ENCODE measurements at regions not wholly inside any gene's neighbourhood (a gene's known extent, or its start where the extent isn't known, plus 50 kb on each side); places are given as distances from the start of the nearest gene placed in this dataset.
A peak's percentile ranks its signal among the peaks of the same experiment; 100 is the strongest.

GRCh38 chr18:39462436-39462835 lies 1896.8 kb upstream of the CELF4 start:
- Histone ChIP-seq H3K4me2 (ENCODE audit: low read length, poor library complexity, severe bottlenecking) (no peak overlapping the region), H2BK12ac (ENCODE audit: low read length in 2 of 2) (no peak overlapping the region), H3K36me3 (ENCODE audit: control insufficient read depth in 1 of 2, insufficient read depth in 2 of 2, low read depth in 1 of 2, low read length in 2 of 2) (no peaks in the 10 kb centered on the region), H3K27ac (ENCODE audit: low read length, poor library complexity, severe bottlenecking) (no peak overlapping the region), H3K9ac (ENCODE audit: low read length) (no peak overlapping the region), H2BK5ac (ENCODE audit: low read depth, low read length, poor library complexity, severe bottlenecking) (no peak overlapping the region), H3K4me3 (ENCODE audit: insufficient read depth in 1 of 2, low read depth in 1 of 2, low read length in 2 of 2) (no peak overlapping the region), H3K23ac (ENCODE audit: low read length in 2 of 2) (no peak overlapping the region), H3K14ac (ENCODE audit: low read length in 2 of 2) (no peak overlapping the region), H2BK120ac (ENCODE audit: low read depth, low read length) (no peak overlapping the region), H2AFZ (ENCODE audit: low read depth, low read length) (no peak overlapping the region), H3K27me3 (ENCODE audit: control insufficient read depth in 1 of 2, insufficient read depth in 1 of 2, low read length in 2 of 2) (no peaks in the 10 kb centered on the region), H3K79me1 (replicated peaks; ENCODE audit: low read length, poor library complexity, severe bottlenecking) (no peaks in the 10 kb centered on the region), H3K9me3 (ENCODE audit: control insufficient read depth, low read length) (no peaks in the 10 kb centered on the region), H3K18ac (ENCODE audit: low read depth in 1 of 2, low read length in 2 of 2) (no peak overlapping the region), H3K4ac (ENCODE audit: low read depth in 1 of 2, low read length in 2 of 2) (no peak overlapping the region), H2BK15ac (ENCODE audit: low read depth, poor library complexity, severe bottlenecking) (no peak overlapping the region), H2AK5ac (ENCODE audit: low read length, severe bottlenecking) (no peak overlapping the region), H4K91ac (ENCODE audit: low read length) (no peak overlapping the region), H4K8ac (ENCODE audit: low read length) (no peak overlapping the region), H3K4me1 (ENCODE audit: control insufficient read depth, insufficient read depth, low read depth, low read length) (no peaks in the 10 kb centered on the region)
- peak; percentile 65 for DNase-seq
- 18% methylated on average over 1 of the region's 1 CpG for WGBS

GRCh38 chr18:39460136-39460535 lies 1894.5 kb upstream of the CELF4 start:
- no peak overlapping the region for H4K91ac ChIP-seq (ENCODE audit: low read length)
- H3K27me3 ChIP-seq (ENCODE audit: control insufficient read depth in 1 of 2, insufficient read depth in 1 of 2, low read length in 2 of 2), result no peaks in the 10 kb centered on the region
- no peak overlapping the region for H3K4me3 ChIP-seq (ENCODE audit: insufficient read depth in 1 of 2, low read depth in 1 of 2, low read length in 2 of 2)
- H3K14ac ChIP-seq (ENCODE audit: low read length in 2 of 2), result no peak overlapping the region
- H3K4ac ChIP-seq (ENCODE audit: low read depth in 1 of 2, low read length in 2 of 2), result no peak overlapping the region
- no peaks in the 10 kb centered on the region for H3K79me1 ChIP-seq (replicated peaks; ENCODE audit: low read length, poor library complexity, severe bottlenecking)
- no peak overlapping the region for H2BK12ac ChIP-seq (ENCODE audit: low read length in 2 of 2)
- H3K4me1 ChIP-seq (ENCODE audit: control insufficient read depth, insufficient read depth, low read depth, low read length), result no peaks in the 10 kb centered on the region
- no peaks in the 10 kb centered on the region for H3K36me3 ChIP-seq (ENCODE audit: control insufficient read depth in 1 of 2, insufficient read depth in 2 of 2, low read depth in 1 of 2, low read length in 2 of 2)
- H2BK15ac ChIP-seq (ENCODE audit: low read depth, poor library complexity, severe bottlenecking), result no peak overlapping the region
- no peak overlapping the region for H3K9ac ChIP-seq (ENCODE audit: low read length)
- no peak overlapping the region for H2BK5ac ChIP-seq (ENCODE audit: low read depth, low read length, poor library complexity, severe bottlenecking)
- DNase-seq, result peak; percentile 14
- H3K18ac ChIP-seq (ENCODE audit: low read depth in 1 of 2, low read length in 2 of 2), result no peak overlapping the region
- H3K4me2 ChIP-seq (ENCODE audit: low read length, poor library complexity, severe bottlenecking), result no peak overlapping the region
- H2AFZ ChIP-seq (ENCODE audit: low read depth, low read length), result no peak overlapping the region
- H3K23ac ChIP-seq (ENCODE audit: low read length in 2 of 2), result no peak overlapping the region
- H3K27ac ChIP-seq (ENCODE audit: low read length, poor library complexity, severe bottlenecking), result no peak overlapping the region
- no peak overlapping the region for H4K8ac ChIP-seq (ENCODE audit: low read length)
- no peak overlapping the region for H2BK120ac ChIP-seq (ENCODE audit: low read depth, low read length)
- H3K9me3 ChIP-seq (ENCODE audit: control insufficient read depth, low read length), result no peaks in the 10 kb centered on the region
- no peak overlapping the region for H2AK5ac ChIP-seq (ENCODE audit: low read length, severe bottlenecking)

GRCh38 chr18:39455285-39455684 lies 1889.7 kb upstream of the CELF4 start:
- Histone ChIP-seq H3K4ac (ENCODE audit: low read depth in 1 of 2, low read length in 2 of 2) (no peak overlapping the region), H2BK5ac (ENCODE audit: low read depth, low read length, poor library complexity, severe bottlenecking) (no peak overlapping the region), H3K18ac (ENCODE audit: low read depth in 1 of 2, low read length in 2 of 2) (peak overlapping the region; percentile 18 to 19), H2BK15ac (ENCODE audit: low read depth, poor library complexity, severe bottlenecking) (no peak overlapping the region), H3K27me3 (ENCODE audit: control insufficient read depth in 1 of 2, insufficient read depth in 1 of 2, low read length in 2 of 2) (no peaks in the 10 kb centered on the region), H3K36me3 (ENCODE audit: control insufficient read depth in 1 of 2, insufficient read depth in 2 of 2, low read depth in 1 of 2, low read length in 2 of 2) (no peaks in the 10 kb centered on the region), H2AK5ac (ENCODE audit: low read length, severe bottlenecking) (no peak overlapping the region), H3K4me3 (ENCODE audit: insufficient read depth in 1 of 2, low read depth in 1 of 2, low read length in 2 of 2) (no peak overlapping the region), H4K91ac (ENCODE audit: low read length) (no peak overlapping the region), H3K23ac (ENCODE audit: low read length in 2 of 2) (no peak overlapping the region), H3K4me1 (ENCODE audit: control insufficient read depth, insufficient read depth, low read depth, low read length) (no peaks in the 10 kb centered on the region), H3K4me2 (ENCODE audit: low read length, poor library complexity, severe bottlenecking) (no peak overlapping the region), H3K14ac (ENCODE audit: low read length in 2 of 2) (no peak overlapping the region), H4K8ac (ENCODE audit: low read length) (peak overlapping the region; percentile 87), H2BK12ac (ENCODE audit: low read length in 2 of 2) (peak overlapping the region; percentile 21 to 39), H3K27ac (ENCODE audit: low read length, poor library complexity, severe bottlenecking) (no peak overlapping the region), H2AFZ (ENCODE audit: low read depth, low read length) (peak overlapping the region; percentile 51), H3K9ac (ENCODE audit: low read length) (peak overlapping the region; percentile 31), H2BK120ac (ENCODE audit: low read depth, low read length) (no peak overlapping the region), H3K79me1 (replicated peaks; ENCODE audit: low read length, poor library complexity, severe bottlenecking) (no peaks in the 10 kb centered on the region), H3K9me3 (ENCODE audit: control insufficient read depth, low read length) (no peaks in the 10 kb centered on the region)
- DNase-seq, result peak; percentile 26

GRCh38 chr18:39454866-39455265 lies 1889.3 kb upstream of the CELF4 start:
- Histone ChIP-seq H3K4me1 (ENCODE audit: control insufficient read depth, insufficient read depth, low read depth, low read length) (no peaks in the 10 kb centered on the region), H3K18ac (ENCODE audit: low read depth in 1 of 2, low read length in 2 of 2) (no peak overlapping the region), H2BK120ac (ENCODE audit: low read depth, low read length) (no peak overlapping the region), H3K4me2 (ENCODE audit: low read length, poor library complexity, severe bottlenecking) (no peak overlapping the region), H2BK15ac (ENCODE audit: low read depth, poor library complexity, severe bottlenecking) (no peak overlapping the region), H2AFZ (ENCODE audit: low read depth, low read length) (no peak overlapping the region), H3K14ac (ENCODE audit: low read length in 2 of 2) (no peak overlapping the region), H4K91ac (ENCODE audit: low read length) (no peak overlapping the region), H3K9me3 (ENCODE audit: control insufficient read depth, low read length) (no peaks in the 10 kb centered on the region), H2BK12ac (ENCODE audit: low read length in 2 of 2) (peak overlapping the region in 1 of 2 experiments; percentile 39), H3K27me3 (ENCODE audit: control insufficient read depth in 1 of 2, insufficient read depth in 1 of 2, low read length in 2 of 2) (no peaks in the 10 kb centered on the region), H3K4ac (ENCODE audit: low read depth in 1 of 2, low read length in 2 of 2) (no peak overlapping the region), H3K23ac (ENCODE audit: low read length in 2 of 2) (no peak overlapping the region), H2BK5ac (ENCODE audit: low read depth, low read length, poor library complexity, severe bottlenecking) (no peak overlapping the region), H2AK5ac (ENCODE audit: low read length, severe bottlenecking) (no peak overlapping the region), H3K36me3 (ENCODE audit: control insufficient read depth in 1 of 2, insufficient read depth in 2 of 2, low read depth in 1 of 2, low read length in 2 of 2) (no peaks in the 10 kb centered on the region), H3K9ac (ENCODE audit: low read length) (peak overlapping the region; percentile 73), H3K27ac (ENCODE audit: low read length, poor library complexity, severe bottlenecking) (no peak overlapping the region), H3K79me1 (replicated peaks; ENCODE audit: low read length, poor library complexity, severe bottlenecking) (no peaks in the 10 kb centered on the region), H3K4me3 (ENCODE audit: insufficient read depth in 1 of 2, low read depth in 1 of 2, low read length in 2 of 2) (no peak overlapping the region), H4K8ac (ENCODE audit: low read length) (no peak overlapping the region)
- no CpG with 5 or more reads among the region's 1 CpG for WGBS
- no peak for DNase-seq
